ENCODE measurements at regions not wholly inside any gene's neighbourhood (a gene's known extent, or its start where the extent isn't known, plus 50 kb on each side); places are given as distances from the start of the nearest gene placed in this dataset.

GRCh38 chr3:99128725-99129505, 227.4 kb upstream of the DCBLD2 start:
- TF ChIP-seq TGIF2 (CRISPR knock-in tag; IDR thresholded peaks at IDR 0.05) (no peak), HNRNPUL1 (IDR thresholded peaks at IDR 0.05; ENCODE audit: low read depth, low read length) (no peak), POLR2AphosphoS2 (IDR thresholded peaks at IDR 0.05; ENCODE audit: low read depth, low read length) (no peak), NR2F6 (IDR thresholded peaks at IDR 0.05) (no peak), NR2F6 (CRISPR knock-in tag; IDR thresholded peaks at IDR 0.05) (no peak), ZZZ3 (CRISPR knock-in tag; IDR thresholded peaks at IDR 0.05; ENCODE audit: borderline replicate concordance) (no peak), SAFB2 (CRISPR knock-in tag; IDR thresholded peaks at IDR 0.05; ENCODE audit: borderline replicate concordance, low read depth) (no peak), POLR2A (IDR thresholded peaks at IDR 0.05; ENCODE audit: insufficient read depth in 1 of 2, low read depth in 2 of 2, low read length in 2 of 2) (no peak), TARDBP (CRISPR knock-in tag; IDR thresholded peaks at IDR 0.05) (no peak), CTCF (CRISPR knock-in tag; IDR thresholded peaks at IDR 0.05) (no peak), TAF1 (CRISPR knock-in tag; IDR thresholded peaks at IDR 0.05) (no peak), BCL6 (CRISPR knock-in tag; IDR thresholded peaks at IDR 0.05) (no peak), CREB1 (IDR thresholded peaks at IDR 0.05) (no peak), CREB1 (CRISPR knock-in tag; IDR thresholded peaks at IDR 0.05) (no peak), TIGD3 (CRISPR knock-in tag; IDR thresholded peaks at IDR 0.05; ENCODE audit: borderline replicate concordance) (no peak)

Data from HepG2 (cell line).